B cell (primary cell): ENCODE measurements at regions not wholly inside any gene's neighbourhood (a gene's known extent, or its start where the extent isn't known, plus 50 kb on each side); places are given as distances from the start of the nearest gene placed in this dataset.

Experiments used
- CTCF ChIP-seq: fragments of 200-600 bp; IDR thresholded peaks from one replicate; pipeline ENCODE4 v1.8.0; 2022; ENCODE audit warnings: antibody characterized with exemption, mild to moderate bottlenecking
- EZH2 ChIP-seq: IDR thresholded peaks from 2 replicates; pipeline ENCODE4 v1.6.1; 2012; ENCODE audit warnings: borderline replicate concordance, low read depth, mild to moderate bottlenecking, moderate library complexity, low read length; ENCODE audit not compliant: insufficient read depth, poor library complexity, severe bottlenecking

- no peak for TF ChIP-seq EZH2
- TF ChIP-seq CTCF, result no peak
Measured at GRCh38 chr11:70712471-70712870, 314.1 kb downstream of the CTTN start.
